ENCODE measurements at regions not wholly inside any gene's neighbourhood (a gene's known extent, or its start where the extent isn't known, plus 50 kb on each side); places are given as distances from the start of the nearest gene placed in this dataset.

GRCh38 chr5:98282521-98282920, 490.9 kb upstream of the RGMB start:
- Histone ChIP-seq H3K27me3 (ENCODE audit: insufficient read depth, low read depth) (no peaks in the 10 kb centered on the region), H3K36me3 (ENCODE audit: insufficient read depth) (no peaks in the 10 kb centered on the region), H3K4me3 (IDR thresholded peaks at IDR 0.05; ENCODE audit: insufficient read depth, low read depth, low read length) (no peak overlapping the region), H3K27ac (no peak overlapping the region), H4K20me1 (ENCODE audit: insufficient read depth) (no peaks in the 10 kb centered on the region), H3K79me2 (ENCODE audit: insufficient read depth, low read depth) (no peaks in the 10 kb centered on the region), H3K4me1 (ENCODE audit: low read depth, poor library complexity, severe bottlenecking) (no peaks in the 10 kb centered on the region), H3K4me2 (no peak overlapping the region), H3K9ac (no peak overlapping the region), H2AFZ (ENCODE audit: low read depth) (no peak overlapping the region)
- no peak for TF ChIP-seq CTCF (conservative IDR thresholded peaks at IDR 0.05; ENCODE audit: low read depth, low read length)

- peaks cover 8% of the 10 kb centered on the region for H3K4me1 ChIP-seq (ENCODE audit: low read depth, poor library complexity, severe bottlenecking)
- no peak overlapping the region for H3K4me3 ChIP-seq (IDR thresholded peaks at IDR 0.05; ENCODE audit: insufficient read depth, low read depth, low read length)
- TF ChIP-seq CTCF (conservative IDR thresholded peaks at IDR 0.05; ENCODE audit: low read depth, low read length), result no peak
- H3K4me2 ChIP-seq, result no peak overlapping the region
- no peak overlapping the region for H3K27ac ChIP-seq
- no peaks in the 10 kb centered on the region; the same call in 1 of the 2 replicates for H3K36me3 ChIP-seq (ENCODE audit: insufficient read depth)
- H3K9ac ChIP-seq, result no peak overlapping the region
- H2AFZ ChIP-seq (ENCODE audit: low read depth), result no peak overlapping the region
- no peaks in the 10 kb centered on the region for H3K79me2 ChIP-seq (ENCODE audit: insufficient read depth, low read depth)
- H4K20me1 ChIP-seq (ENCODE audit: insufficient read depth), result no peaks in the 10 kb centered on the region
- no peaks in the 10 kb centered on the region for H3K27me3 ChIP-seq (ENCODE audit: insufficient read depth, low read depth)
Measured at GRCh38 chr5:98292496-98292895, 481.0 kb upstream of the RGMB start.

GRCh38 chr5:98296426-98296825, 477.0 kb upstream of the RGMB start:
- peaks cover 8% of the 10 kb centered on the region for H3K4me1 ChIP-seq (ENCODE audit: low read depth, poor library complexity, severe bottlenecking)
- H3K27me3 ChIP-seq (ENCODE audit: insufficient read depth, low read depth), result no peaks in the 10 kb centered on the region
- H3K9ac ChIP-seq, result no peak overlapping the region
- no peaks in the 10 kb centered on the region for H3K79me2 ChIP-seq (ENCODE audit: insufficient read depth, low read depth)
- no peaks in the 10 kb centered on the region for H3K36me3 ChIP-seq (ENCODE audit: insufficient read depth)
- no peak overlapping the region for H3K27ac ChIP-seq
- no peak overlapping the region for H2AFZ ChIP-seq (ENCODE audit: low read depth)
- no peak for TF ChIP-seq CTCF (conservative IDR thresholded peaks at IDR 0.05; ENCODE audit: low read depth, low read length)
- no peak overlapping the region for H3K4me2 ChIP-seq
- no peak overlapping the region for H3K4me3 ChIP-seq (IDR thresholded peaks at IDR 0.05; ENCODE audit: insufficient read depth, low read depth, low read length)
- no peaks in the 10 kb centered on the region for H4K20me1 ChIP-seq (ENCODE audit: insufficient read depth)

DNA sequence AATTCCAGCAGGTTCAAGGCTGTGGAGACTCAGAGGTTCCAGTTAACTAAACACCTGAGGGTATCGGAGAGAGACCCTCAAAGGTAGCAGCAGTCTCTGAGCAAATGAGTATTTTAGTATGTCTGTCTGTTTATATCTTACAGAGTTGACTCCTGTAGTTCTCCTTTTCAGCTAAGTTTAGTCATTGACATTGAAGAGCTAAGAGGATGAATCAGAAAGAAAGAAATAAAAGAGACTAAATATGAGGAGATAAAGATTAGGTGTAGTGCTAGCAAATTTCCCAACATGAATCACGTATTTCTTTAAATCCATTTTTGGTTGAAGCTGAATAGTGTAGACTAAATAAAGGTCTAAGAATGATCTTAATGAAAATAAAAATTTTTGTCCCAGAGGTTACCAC, 474.0 kb upstream of the RGMB start:
- H3K79me2 ChIP-seq (ENCODE audit: insufficient read depth, low read depth), result no peaks in the 10 kb centered on the region
- no peaks in the 10 kb centered on the region for H3K36me3 ChIP-seq (ENCODE audit: insufficient read depth)
- H3K4me1 ChIP-seq (ENCODE audit: low read depth, poor library complexity, severe bottlenecking), result no peaks in the 10 kb centered on the region
- no peak for TF ChIP-seq CTCF (conservative IDR thresholded peaks at IDR 0.05; ENCODE audit: low read depth, low read length)
- H2AFZ ChIP-seq (ENCODE audit: low read depth), result no peak overlapping the region
- H3K9ac ChIP-seq, result no peak overlapping the region
- no peaks in the 10 kb centered on the region for H4K20me1 ChIP-seq (ENCODE audit: insufficient read depth)
- H3K4me2 ChIP-seq, result no peak overlapping the region
- no peak overlapping the region for H3K4me3 ChIP-seq (IDR thresholded peaks at IDR 0.05; ENCODE audit: insufficient read depth, low read depth, low read length)
- no peaks in the 10 kb centered on the region for H3K27me3 ChIP-seq (ENCODE audit: insufficient read depth, low read depth)
- H3K27ac ChIP-seq, result no peak overlapping the region

Data from KMS-11 (cell line).